Activated CD4-positive, alpha-beta T cell treated with anti-CD3 and anti-CD28 coated beads for 36 hours (primary cell): ENCODE measurements at regions not wholly inside any gene's neighbourhood (a gene's known extent, or its start where the extent isn't known, plus 50 kb on each side); places are given as distances from the start of the nearest gene placed in this dataset.

Source experiments
- ATAC-seq: fragments of 200-7000 bp; cut with Tn5 transposase; one replicate; pipeline ENCODE4 v1.10.0; 2021; ENCODE audit warnings: mild to moderate bottlenecking, moderate library complexity
- CTCF ChIA-PET: fragments of 350-600 bp; sonication (Branson Sonifier 250); formaldehyde crosslinking; loops from one replicate; lab custom pipeline; 2021; ENCODE audit warnings: antibody characterized with exemption; lab: Charles Lee
- POLR2A ChIA-PET: fragments of 350-600 bp; sonication (Branson Sonifier 250); formaldehyde crosslinking; loops from one replicate; lab custom pipeline; 2021; ENCODE audit warnings: antibody characterized with exemption, inconsistent platforms; lab: Charles Lee
- DNase-seq: peaks from one replicate; pipeline ENCODE4 v3.0.0-alpha.2; 2020
- H3K27ac Mint-ChIP-seq: one replicate; pipeline ENCODE4 v1.8.0; 2021; ENCODE audit warnings: mixed read lengths
- H3K27me3 Mint-ChIP-seq: one replicate; pipeline ENCODE4 v1.8.0; 2021; ENCODE audit warnings: mixed read lengths
- H3K36me3 Mint-ChIP-seq: one replicate; pipeline ENCODE4 v1.8.0; 2021; ENCODE audit warnings: low read depth, mixed read lengths
- H3K4me1 Mint-ChIP-seq: one replicate; pipeline ENCODE4 v1.8.0; 2021; ENCODE audit warnings: mixed read lengths
- H3K4me3 Mint-ChIP-seq: one replicate; pipeline ENCODE4 v1.8.0; 2021; ENCODE audit warnings: mild to moderate bottlenecking, moderate library complexity, mixed read lengths
- H3K9me3 Mint-ChIP-seq: one replicate; pipeline ENCODE4 v1.8.0; 2021; ENCODE audit warnings: low read depth, mixed read lengths
- intact Hi-C, 2 experiments: fragments of 100-400 bp; cut with DNase I in 1 of 2; cut with micrococcal nuclease in 1 of 2; formaldehyde crosslinking; loops; one replicate each; pipeline versions ENCODE4 v1.14.2 to v1.15.1; 2022 to 2024; cut with DNase I, micrococcal nuclease

DNA sequence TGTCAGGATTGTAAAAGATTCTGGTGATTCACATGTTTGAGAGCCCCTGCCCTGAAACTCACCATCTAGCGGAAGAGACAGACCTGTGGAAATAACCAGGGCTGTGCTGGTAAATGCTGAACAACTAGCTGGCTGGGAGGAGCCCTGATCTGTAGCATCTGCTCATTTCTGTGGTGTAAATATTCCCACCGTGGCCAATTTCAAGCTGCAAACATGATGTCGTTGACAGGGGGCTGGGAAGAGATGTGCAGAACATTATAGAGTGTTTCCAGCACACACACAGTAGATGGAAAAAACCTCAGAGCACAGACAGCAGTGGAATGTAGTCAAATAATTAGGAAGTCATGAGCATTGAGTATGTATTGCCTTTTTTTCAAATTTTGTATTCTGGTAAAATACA, 138.2 kb downstream of the PHETA1 start:
- H3K4me3 Mint-ChIP-seq = no peak overlapping the region
- no peaks in the 10 kb centered on the region for H3K9me3 Mint-ChIP-seq
- intact Hi-C loops = no loop called here
- H3K4me1 Mint-ChIP-seq = no peaks in the 10 kb centered on the region
- ATAC-seq (no peak), DNase-seq (no peak)
- CTCF ChIA-PET = no interaction called here
- POLR2A ChIA-PET = no interaction called here
- no peak overlapping the region for H3K27ac Mint-ChIP-seq
- H3K27me3 Mint-ChIP-seq = peaks cover 6% of the 10 kb centered on the region
- no peaks in the 10 kb centered on the region for H3K36me3 Mint-ChIP-seq

DNA sequence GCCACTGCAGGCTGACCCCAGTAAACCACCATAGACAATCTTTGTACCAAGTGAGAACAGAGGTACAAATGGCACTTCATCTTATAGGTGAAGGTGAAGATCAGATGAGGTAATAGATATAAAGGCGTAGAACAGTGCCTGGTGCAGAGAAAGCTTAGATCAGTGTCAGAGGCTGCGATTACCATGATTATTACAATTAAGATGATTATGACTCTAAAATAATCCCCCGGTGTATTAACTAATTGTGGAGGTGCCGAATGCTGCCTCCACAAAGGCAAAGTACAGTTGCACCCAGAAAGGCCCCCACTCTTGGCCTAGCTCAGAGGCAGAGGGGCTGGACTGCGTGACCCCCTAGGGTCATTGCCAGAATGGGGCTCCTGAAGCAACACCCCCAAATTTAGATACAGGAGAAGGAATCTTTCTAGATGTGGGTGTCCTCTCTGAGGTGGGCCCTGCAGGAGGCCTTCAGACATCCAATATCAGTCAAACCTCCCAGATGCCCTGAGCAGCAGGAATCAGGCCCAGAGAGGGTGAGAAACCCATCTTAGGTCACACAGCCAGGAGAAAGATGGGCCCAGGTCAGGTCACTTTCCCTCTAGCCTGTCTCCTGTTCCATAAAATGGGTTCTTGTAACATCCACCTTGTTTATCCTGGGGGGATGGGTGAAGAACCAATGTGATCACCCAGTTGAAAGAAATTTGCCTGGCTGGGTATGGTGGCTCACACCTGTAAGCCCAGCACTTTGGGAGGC, 139.8 kb downstream of the PHETA1 start:
- Mint-ChIP-seq H3K4me3 (no peak overlapping the region), H3K36me3 (no peaks in the 10 kb centered on the region), H3K27me3 (peaks cover 6% of the 10 kb centered on the region), H3K9me3 (no peaks in the 10 kb centered on the region), H3K4me1 (peaks cover 6% of the 10 kb centered on the region), H3K27ac (no peak overlapping the region)
- intact Hi-C loops = no loop called here
- ATAC-seq = no peak
- POLR2A ChIA-PET = no interaction called here
- CTCF ChIA-PET = interaction anchor here (0.7 kb wide), 1 partner anchor 1613 kb away, joined by 3 read pairs; no protein-coding TSS in a partner anchor
- DNase-seq = no peak

DNA sequence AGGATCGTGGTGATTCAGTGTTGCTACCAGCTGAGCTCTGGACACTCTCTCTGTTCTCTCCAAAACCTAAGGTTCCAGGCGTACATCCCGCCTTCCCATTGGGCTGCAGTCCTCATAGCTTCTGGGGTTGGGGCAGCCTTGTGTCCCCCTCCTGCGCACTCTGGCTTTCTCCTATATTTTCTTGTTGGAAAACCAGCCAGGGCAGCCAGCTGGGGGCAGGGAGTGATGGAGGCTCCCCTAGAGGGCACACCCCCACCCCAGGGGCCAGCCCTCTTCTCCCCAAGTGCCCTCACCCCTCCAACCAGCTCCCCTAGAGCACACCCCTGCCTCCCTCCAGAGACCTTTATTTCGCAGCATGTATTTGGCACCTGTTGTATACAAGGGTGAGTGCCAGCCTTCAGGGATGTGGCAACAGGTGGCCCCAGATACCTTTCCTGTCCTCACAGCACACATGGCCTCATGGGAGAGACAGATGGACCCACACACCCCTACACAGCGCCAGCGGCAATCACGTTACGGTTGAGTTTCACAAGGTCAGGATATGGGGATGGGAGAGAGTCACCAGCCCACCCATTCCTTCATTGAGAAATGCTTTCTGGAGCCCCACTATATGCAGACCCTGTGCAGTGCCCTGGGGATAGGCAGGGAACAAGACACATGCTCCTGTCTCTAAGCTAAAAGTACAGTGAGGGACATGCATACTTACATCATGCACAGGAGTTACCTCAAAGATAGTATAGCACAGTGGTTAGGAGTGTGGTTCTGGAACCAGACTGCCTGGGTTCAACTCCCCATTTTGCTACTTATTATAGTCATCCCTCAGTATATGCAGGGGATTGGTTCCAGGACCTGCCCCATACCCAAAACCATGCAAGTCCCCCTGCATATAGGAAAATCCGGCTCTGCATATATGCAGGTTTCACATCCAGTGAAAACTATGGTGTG, 141.1 kb downstream of the PHETA1 start:
- intact Hi-C loops = no loop called here
- Mint-ChIP-seq H3K4me3 (no peak overlapping the region), H3K36me3 (no peaks in the 10 kb centered on the region), H3K9me3 (no peaks in the 10 kb centered on the region), H3K27ac (no peak overlapping the region), H3K27me3 (peaks cover 5% of the 10 kb centered on the region), H3K4me1 (peaks cover 6% of the 10 kb centered on the region)
- ChIA-PET CTCF (interaction anchor here (0.7 kb wide), 1 partner anchor 1614 kb away, joined by 3 read pairs; no protein-coding TSS in a partner anchor), POLR2A (no interaction called here)
- ATAC-seq (no peak), DNase-seq (no peak)

DNA sequence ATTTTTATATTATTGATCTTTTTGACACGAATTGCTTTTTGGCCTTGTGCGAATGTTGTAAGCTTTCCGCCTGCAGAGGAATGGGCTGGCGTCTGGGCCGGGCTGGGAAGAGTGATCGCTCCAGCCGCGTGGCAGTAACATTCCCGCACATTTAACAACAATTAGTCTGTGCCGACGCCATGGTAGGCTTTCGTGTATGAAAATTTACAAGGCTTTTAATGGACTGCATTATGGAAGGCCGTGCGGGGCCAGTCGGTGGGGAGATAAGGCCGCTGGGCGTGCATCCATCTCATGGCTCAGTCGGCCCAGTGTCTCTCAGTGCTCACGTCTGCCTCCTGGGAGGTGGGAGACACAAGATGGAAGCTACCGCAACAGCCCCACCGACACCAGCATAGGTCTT, 142.2 kb downstream of the PHETA1 start:
- H3K27me3 Mint-ChIP-seq = peaks cover 2% of the 10 kb centered on the region
- ChIA-PET POLR2A (no interaction called here), CTCF (no interaction called here)
- intact Hi-C loops = no loop called here
- no peak overlapping the region for H3K4me3 Mint-ChIP-seq
- no peaks in the 10 kb centered on the region for H3K36me3 Mint-ChIP-seq
- H3K9me3 Mint-ChIP-seq = no peaks in the 10 kb centered on the region
- DNase-seq = no peak
- H3K27ac Mint-ChIP-seq = no peak overlapping the region
- ATAC-seq = no peak
- peaks cover 6% of the 10 kb centered on the region for H3K4me1 Mint-ChIP-seq

DNA sequence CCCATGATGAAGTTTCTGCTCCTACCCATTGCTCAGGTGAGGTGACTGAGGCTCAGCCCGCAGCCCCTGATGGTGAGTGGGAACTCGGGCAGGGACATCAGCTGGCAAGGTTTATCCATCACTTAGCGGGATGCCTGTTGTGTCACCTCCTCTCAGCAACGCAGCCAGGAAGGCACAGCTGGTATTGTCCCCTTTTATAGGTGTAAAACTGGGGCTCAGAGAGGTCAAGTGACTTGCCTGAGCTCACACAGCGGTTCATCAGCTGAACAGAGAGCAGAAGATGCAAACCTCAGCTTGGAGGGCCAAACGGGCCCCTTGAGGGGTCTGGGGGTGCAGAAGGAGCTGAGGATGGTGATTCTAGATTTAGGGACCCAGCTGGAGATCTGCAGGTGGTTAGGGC, 143.6 kb downstream of the PHETA1 start:
- DNase-seq = no peak
- ATAC-seq = no peak
- Mint-ChIP-seq H3K4me1 (peaks cover 6% of the 10 kb centered on the region), H3K9me3 (no peaks in the 10 kb centered on the region), H3K36me3 (no peaks in the 10 kb centered on the region), H3K4me3 (no peak overlapping the region), H3K27me3 (peaks cover 2% of the 10 kb centered on the region), H3K27ac (no peak overlapping the region)
- CTCF ChIA-PET = interaction anchor here (0.7 kb wide), 1 partner anchor 15 kb away, joined by 3 read pairs; no protein-coding TSS in a partner anchor
- POLR2A ChIA-PET = no interaction called here
- intact Hi-C loops = no loop called here

DNA sequence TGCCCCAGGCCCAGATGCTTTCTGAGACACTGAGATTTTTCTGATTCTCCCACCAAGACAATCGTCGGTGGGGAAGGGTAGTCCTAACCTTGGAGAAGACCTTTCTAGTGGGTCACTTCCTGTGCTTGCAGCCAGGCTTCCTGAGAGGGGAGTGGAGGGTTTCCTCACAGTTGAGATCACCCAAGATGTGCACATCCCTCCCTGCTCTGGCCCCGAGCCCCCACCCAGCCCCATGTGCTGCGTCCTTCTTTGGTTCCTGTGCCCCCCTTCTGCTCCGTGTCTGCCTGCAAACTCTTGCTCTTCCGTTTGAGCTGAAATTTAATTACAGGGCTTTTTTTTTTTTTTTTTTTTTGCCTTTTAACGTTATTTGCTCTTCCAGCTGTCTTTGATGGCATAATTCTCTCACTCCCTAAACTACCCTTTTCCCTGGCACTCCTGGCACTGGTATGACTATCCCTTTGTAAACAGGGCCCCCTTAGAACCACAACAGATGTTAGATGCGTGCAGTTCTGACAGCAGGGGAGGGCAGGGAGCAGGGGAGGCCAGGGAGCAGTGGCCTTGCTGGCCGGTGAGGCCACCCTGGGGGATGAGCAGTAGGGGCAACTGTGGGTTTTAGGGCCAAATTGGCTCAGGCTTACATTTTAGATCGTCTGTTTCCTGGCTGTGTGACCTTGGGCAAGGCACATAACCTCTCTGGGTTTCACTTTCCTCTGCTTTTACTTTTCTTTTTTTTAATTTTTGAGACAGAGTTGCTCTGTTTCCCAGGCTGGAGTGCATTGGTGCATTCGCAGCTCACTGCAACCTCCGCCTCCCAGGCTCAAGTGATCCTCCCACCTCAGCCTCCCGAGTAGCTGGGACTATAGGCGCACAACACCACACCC, 144.5 kb downstream of the PHETA1 start:
- H3K36me3 Mint-ChIP-seq = no peaks in the 10 kb centered on the region
- ATAC-seq (no peak), DNase-seq (no peak)
- H3K27ac Mint-ChIP-seq = no peak overlapping the region
- ChIA-PET CTCF (interaction anchor here (0.7 kb wide), 1 partner anchor 16 kb away, joined by 3 read pairs; no protein-coding TSS in a partner anchor), POLR2A (no interaction called here)
- H3K27me3 Mint-ChIP-seq = peaks cover 2% of the 10 kb centered on the region
- no peaks in the 10 kb centered on the region for H3K9me3 Mint-ChIP-seq
- intact Hi-C loops = no loop called here
- H3K4me1 Mint-ChIP-seq = peaks cover 6% of the 10 kb centered on the region
- no peak overlapping the region for H3K4me3 Mint-ChIP-seq

DNA sequence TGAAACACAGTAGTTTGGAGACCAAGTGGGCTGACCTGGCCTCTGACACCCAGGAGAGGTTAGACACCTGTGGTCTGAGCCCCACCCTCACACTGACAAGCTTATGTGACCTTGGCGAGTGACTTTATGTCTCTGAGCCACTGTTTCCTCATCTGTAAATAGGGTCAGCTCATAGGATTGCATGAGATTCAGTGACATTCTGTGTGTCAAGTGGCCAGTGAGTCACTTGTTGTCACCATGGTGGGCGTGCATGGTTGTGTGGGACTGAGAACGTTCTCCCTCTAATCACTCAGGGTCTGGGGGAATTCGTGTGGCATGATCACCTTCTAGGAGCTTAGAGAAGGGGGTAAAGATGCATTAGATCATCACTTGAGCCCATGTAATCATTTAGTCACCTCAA, 146.4 kb downstream of the PHETA1 start:
- ATAC-seq (no peak), DNase-seq (no peak)
- intact Hi-C loops = no loop called here
- no peaks in the 10 kb centered on the region for H3K9me3 Mint-ChIP-seq
- H3K4me3 Mint-ChIP-seq = no peak overlapping the region
- peaks cover 6% of the 10 kb centered on the region for H3K4me1 Mint-ChIP-seq
- H3K27ac Mint-ChIP-seq = no peak overlapping the region
- POLR2A ChIA-PET = no interaction called here
- CTCF ChIA-PET = interaction anchor here (0.6 kb wide), 1 partner anchor 58 kb away, joined by 3 read pairs; no protein-coding TSS in a partner anchor
- H3K27me3 Mint-ChIP-seq = peaks cover 2% of the 10 kb centered on the region
- H3K36me3 Mint-ChIP-seq = no peaks in the 10 kb centered on the region

DNA sequence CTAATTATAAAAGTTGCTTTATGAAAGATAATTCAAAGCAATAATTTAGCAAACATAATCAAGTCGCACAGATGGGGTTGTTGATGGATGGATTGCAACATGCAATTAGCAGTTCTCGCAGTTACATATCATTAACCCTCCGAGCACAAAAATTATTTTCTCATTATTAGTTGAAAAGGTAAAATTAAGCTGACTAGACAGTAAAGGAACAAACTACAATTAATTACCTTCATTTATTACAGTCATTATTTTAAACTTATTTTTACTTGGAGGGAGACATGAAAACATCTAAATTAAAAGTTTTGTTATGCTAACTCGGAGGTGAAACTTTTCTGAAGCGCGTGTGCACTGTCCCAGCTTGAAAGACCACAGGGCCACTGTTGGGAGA, 146.9 kb downstream of the PHETA1 start:
- CTCF ChIA-PET = no interaction called here
- intact Hi-C loops = no loop called here

DNA sequence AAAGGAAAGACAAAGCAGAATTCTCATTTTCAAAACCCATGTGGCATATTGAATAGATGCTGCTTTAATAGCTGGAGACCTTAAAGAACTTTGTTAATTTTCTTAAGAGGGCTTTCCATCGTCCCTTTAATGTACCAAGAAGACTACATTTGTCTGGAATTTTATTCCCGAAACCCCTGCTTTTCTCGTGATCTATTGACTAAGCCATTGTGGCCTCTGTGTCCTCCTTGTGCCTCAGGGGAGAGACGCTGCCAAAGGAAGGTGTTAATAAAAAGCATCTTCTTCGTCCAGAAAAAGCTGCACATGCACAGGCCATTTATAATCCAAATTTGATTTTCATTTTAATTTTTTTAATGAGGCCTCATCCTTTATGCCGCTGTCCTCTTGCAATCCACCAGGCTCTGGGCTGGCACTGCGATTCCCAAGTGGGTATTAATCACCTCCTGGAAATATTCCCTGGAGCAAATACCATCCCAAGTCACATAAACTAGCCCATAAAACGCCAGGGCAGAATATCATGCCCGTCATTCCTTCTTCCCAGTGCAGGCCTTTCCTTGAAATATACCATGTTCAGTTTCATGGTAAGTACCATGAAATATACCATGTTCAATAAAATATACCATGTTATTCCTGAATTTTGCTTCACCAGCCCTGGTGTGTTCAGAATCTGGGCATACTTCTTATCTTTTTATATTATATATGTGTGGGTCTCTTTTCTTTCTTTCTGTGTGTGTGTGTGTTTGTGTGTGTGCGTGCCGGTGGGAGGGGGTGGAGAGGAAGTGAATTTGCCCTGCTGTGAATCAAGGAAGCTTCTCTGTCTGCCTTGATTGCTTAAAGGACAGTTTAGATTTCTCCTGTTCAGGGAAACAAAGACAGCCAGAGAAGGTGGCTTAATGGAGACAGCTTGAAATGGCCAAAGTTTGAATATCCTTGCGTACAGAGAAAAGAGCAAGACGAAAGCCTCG, 147.6 kb downstream of the PHETA1 start:
- ChIA-PET CTCF (no interaction called here), POLR2A (no interaction called here)
- DNase-seq (no peak), ATAC-seq (no peak)
- intact Hi-C loops = no loop called here
- no peaks in the 10 kb centered on the region for H3K36me3 Mint-ChIP-seq
- peaks cover 2% of the 10 kb centered on the region for H3K27me3 Mint-ChIP-seq
- H3K9me3 Mint-ChIP-seq = no peaks in the 10 kb centered on the region
- H3K27ac Mint-ChIP-seq = no peak overlapping the region
- H3K4me1 Mint-ChIP-seq = peaks cover 6% of the 10 kb centered on the region
- H3K4me3 Mint-ChIP-seq = no peak overlapping the region

More for the DNA sequence above, 146.9 kb downstream of the PHETA1 start:
- Mint-ChIP-seq H3K36me3 (no peaks in the 10 kb centered on the region), H3K27me3 (peaks cover 2% of the 10 kb centered on the region), H3K9me3 (no peaks in the 10 kb centered on the region), H3K4me3 (no peak overlapping the region), H3K27ac (no peak overlapping the region), H3K4me1 (peaks cover 6% of the 10 kb centered on the region)
- no peak for DNase-seq
- POLR2A ChIA-PET = no interaction called here
- ATAC-seq = no peak

DNA sequence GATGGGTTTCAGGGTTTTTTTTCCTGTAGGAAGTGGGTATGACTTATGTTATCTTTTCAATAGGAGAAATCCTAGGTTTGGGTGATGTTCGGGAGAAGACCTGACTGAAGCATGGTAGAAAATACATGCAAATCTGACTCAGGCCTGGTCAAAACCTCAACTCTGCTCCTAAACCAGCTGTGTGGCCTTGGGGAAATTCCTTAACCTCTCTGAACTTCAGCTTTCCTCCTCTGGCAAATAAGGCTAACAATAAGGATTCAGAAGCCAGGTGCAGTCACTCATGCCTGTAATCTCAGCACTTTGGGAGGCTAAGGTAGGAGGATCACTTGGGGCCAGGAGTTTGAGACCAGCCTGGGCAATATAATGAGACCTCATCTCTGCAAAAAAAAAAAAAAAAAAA, 148.5 kb downstream of the PHETA1 start:
- Mint-ChIP-seq H3K36me3 (no peaks in the 10 kb centered on the region), H3K27me3 (no peaks in the 10 kb centered on the region), H3K4me1 (peaks cover 6% of the 10 kb centered on the region), H3K9me3 (no peaks in the 10 kb centered on the region), H3K27ac (no peak overlapping the region), H3K4me3 (no peak overlapping the region)
- DNase-seq = no peak
- ChIA-PET CTCF (interaction anchor here (0.5 kb wide), 1 partner anchor 571 kb away, joined by 3 read pairs; no protein-coding TSS in a partner anchor), POLR2A (no interaction called here)
- intact Hi-C loops = no loop called here
- ATAC-seq = no peak
